Activated CD4-positive, alpha-beta T cell treated with anti-CD3 and anti-CD28 coated beads, Interleukin-2, amount 10 ng/mL, durations not matched to agents 7 days and 5 days (primary cell): ENCODE measurements at regions not wholly inside any gene's neighbourhood (a gene's known extent, or its start where the extent isn't known, plus 50 kb on each side); places are given as distances from the start of the nearest gene placed in this dataset.
"Not testable (repeated sequence)": the region's sequence is repeated elsewhere in the genome, so short reads cannot be mapped to it uniquely, and the experiment has no call there.

Experiments
- CTCF ChIA-PET: fragments of 350-600 bp; sonication (Branson Sonifier 250); formaldehyde crosslinking; loops from one replicate; lab custom pipeline; 2021; ENCODE audit warnings: antibody characterized with exemption; lab: Charles Lee
- POLR2A ChIA-PET: fragments of 350-600 bp; sonication (Branson Sonifier 250); formaldehyde crosslinking; loops from one replicate; lab custom pipeline; 2021; ENCODE audit warnings: antibody characterized with exemption; lab: Charles Lee
- DNase-seq: peaks from one replicate; pipeline ENCODE4 v3.0.0-alpha.2; 2020
- H3K27ac Mint-ChIP-seq: one replicate; pipeline ENCODE4 v1.8.0; 2021; ENCODE audit warnings: mild to moderate bottlenecking, moderate library complexity, mixed read lengths
- H3K27me3 Mint-ChIP-seq: one replicate; pipeline ENCODE4 v1.8.0; 2021; ENCODE audit warnings: mixed read lengths
- H3K36me3 Mint-ChIP-seq: one replicate; pipeline ENCODE4 v1.8.0; 2021; ENCODE audit warnings: low read depth, mixed read lengths
- H3K4me1 Mint-ChIP-seq: one replicate; pipeline ENCODE4 v1.8.0; 2021; ENCODE audit warnings: mixed read lengths
- H3K4me3 Mint-ChIP-seq: one replicate; pipeline ENCODE4 v1.8.0; 2021; ENCODE audit warnings: mild to moderate bottlenecking, moderate library complexity, mixed read lengths
- H3K9me3 Mint-ChIP-seq: one replicate; pipeline ENCODE4 v1.8.0; 2021; ENCODE audit warnings: mixed read lengths

GRCh38 chr2:67142071-67142470 lies 255.1 kb upstream of the ETAA1 start:
- Mint-ChIP-seq H3K4me1 (no peaks in the 10 kb centered on the region), H3K4me3 (no peak overlapping the region), H3K36me3 (no peaks in the 10 kb centered on the region), H3K27ac (no peak overlapping the region), H3K27me3 (no peaks in the 10 kb centered on the region), H3K9me3 (no peaks in the 10 kb centered on the region)
- ChIA-PET POLR2A (no interaction called here), CTCF (no interaction called here)
- no peak for DNase-seq

- no peaks in the 10 kb centered on the region for H3K9me3 Mint-ChIP-seq
- H3K27ac Mint-ChIP-seq, result no peak overlapping the region
- ChIA-PET POLR2A (no interaction called here), CTCF (no interaction called here)
- no peaks in the 10 kb centered on the region for H3K27me3 Mint-ChIP-seq
- H3K4me3 Mint-ChIP-seq, result no peak overlapping the region
- H3K4me1 Mint-ChIP-seq, result no peaks in the 10 kb centered on the region
- no peaks in the 10 kb centered on the region for H3K36me3 Mint-ChIP-seq
- DNase-seq, result no peak
Measured at GRCh38 chr2:67142741-67143140, 254.4 kb upstream of the ETAA1 start.

DNA sequence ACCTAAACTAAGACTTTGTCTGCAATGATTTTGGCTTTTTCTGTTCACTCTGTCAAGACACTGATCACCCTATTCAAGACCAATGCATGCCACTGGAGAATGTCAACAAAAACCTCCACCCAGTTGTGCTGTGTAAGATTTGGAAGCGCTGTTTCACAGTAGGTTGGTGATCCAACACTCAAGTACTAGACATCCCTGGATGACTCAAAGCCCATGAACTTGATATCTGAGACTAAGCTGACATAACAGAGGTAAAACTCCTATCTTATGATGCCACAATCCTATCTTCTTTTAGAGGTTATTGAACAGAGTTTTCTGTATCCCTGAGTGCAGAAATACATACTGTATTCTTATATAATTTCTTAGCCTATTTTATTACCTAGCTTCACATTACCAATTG lies 251.3 kb upstream of the ETAA1 start:
- Mint-ChIP-seq H3K36me3 (no peaks in the 10 kb centered on the region), H3K27me3 (no peaks in the 10 kb centered on the region)
- POLR2A ChIA-PET, result no interaction called here

GRCh38 chr2:67156796-67157195 lies 240.3 kb upstream of the ETAA1 start:
- Mint-ChIP-seq H3K27me3 (no peaks in the 10 kb centered on the region), H3K9me3 (peaks cover 2% of the 10 kb centered on the region), H3K36me3 (no peaks in the 10 kb centered on the region), H3K4me3 (no peak overlapping the region), H3K4me1 (no peaks in the 10 kb centered on the region), H3K27ac (no peak overlapping the region)
- no peak for DNase-seq
- POLR2A ChIA-PET, result no interaction called here
- CTCF ChIA-PET, result no interaction called here

More for the DNA sequence above, 251.3 kb upstream of the ETAA1 start:
- CTCF ChIA-PET, result no interaction called here
- Mint-ChIP-seq H3K4me1 (no peaks in the 10 kb centered on the region), H3K9me3 (no peaks in the 10 kb centered on the region), H3K27ac (no peak overlapping the region), H3K4me3 (no peak overlapping the region)
- DNase-seq, result no peak

GRCh38 chr2:67158718-67159117 lies 238.4 kb upstream of the ETAA1 start:
- no peaks in the 10 kb centered on the region for H3K27me3 Mint-ChIP-seq
- no peak overlapping the region for H3K27ac Mint-ChIP-seq
- CTCF ChIA-PET, result no interaction called here
- no peak overlapping the region for H3K4me3 Mint-ChIP-seq
- H3K4me1 Mint-ChIP-seq, result no peaks in the 10 kb centered on the region
- DNase-seq, result no peak
- H3K36me3 Mint-ChIP-seq, result no peaks in the 10 kb centered on the region
- H3K9me3 Mint-ChIP-seq, result peaks cover 2% of the 10 kb centered on the region
- POLR2A ChIA-PET, result no interaction called here

DNA sequence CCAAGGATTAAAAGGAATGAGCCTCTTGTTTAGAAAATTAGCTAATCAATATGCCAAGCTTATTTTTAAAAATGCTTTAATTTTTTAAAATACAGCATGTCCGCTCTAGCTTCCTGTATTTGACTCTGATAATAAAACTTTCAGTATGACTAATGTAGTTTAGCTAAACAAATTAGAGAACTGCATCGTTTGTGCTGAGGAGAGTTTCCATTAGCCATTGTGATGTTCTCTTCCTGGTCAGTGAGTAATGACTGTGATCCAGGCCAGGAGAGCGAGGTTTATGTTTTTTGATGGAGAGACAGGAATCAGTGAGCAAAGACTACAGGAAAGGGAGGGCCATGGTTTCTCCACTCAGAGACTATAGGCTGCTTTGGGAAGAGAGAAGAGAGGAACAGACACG lies 237.2 kb upstream of the ETAA1 start:
- ChIA-PET POLR2A (no interaction called here), CTCF (no interaction called here)
- Mint-ChIP-seq H3K27me3 (no peaks in the 10 kb centered on the region), H3K4me1 (no peaks in the 10 kb centered on the region), H3K4me3 (no peak overlapping the region), H3K36me3 (no peaks in the 10 kb centered on the region), H3K9me3 (peaks cover 2% of the 10 kb centered on the region), H3K27ac (no peak overlapping the region)
- DNase-seq, result no peak

DNA sequence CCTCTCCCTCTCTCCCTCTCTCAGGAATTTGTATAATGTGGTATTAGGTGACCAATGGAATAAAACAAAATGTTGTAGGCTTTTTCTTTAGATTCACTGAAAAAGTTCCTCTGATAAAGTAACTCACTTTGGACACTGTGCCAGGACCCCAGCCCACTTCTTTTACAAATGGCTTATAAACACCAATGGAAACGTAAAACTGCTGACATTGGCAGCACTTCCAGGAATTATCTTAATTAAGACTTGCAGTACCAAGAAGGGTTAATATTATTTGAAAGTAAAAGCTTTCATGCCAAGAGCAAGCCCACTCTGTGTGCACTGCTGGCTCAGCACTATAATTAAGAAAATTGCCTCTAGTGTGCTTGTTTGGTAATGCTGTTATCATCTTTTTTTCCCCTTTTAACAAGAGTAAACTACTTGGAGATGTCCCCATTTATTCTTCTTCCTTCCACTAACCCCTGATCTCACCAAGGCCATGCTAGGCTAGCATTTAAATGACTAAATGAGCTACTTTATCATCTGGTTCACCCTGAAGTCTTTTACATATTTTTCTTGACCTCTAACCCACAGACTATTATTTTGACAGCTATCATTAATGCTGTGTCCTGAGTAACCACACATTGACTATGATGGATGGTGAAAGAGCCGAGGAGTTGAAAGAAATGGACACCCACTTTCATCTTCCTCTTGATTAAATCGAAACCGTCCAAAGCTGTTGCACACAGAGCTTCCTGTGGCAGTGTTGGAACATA lies 232.2 kb upstream of the ETAA1 start:
- Mint-ChIP-seq H3K4me3 (no peak overlapping the region), H3K9me3 (peaks cover 2% of the 10 kb centered on the region), H3K36me3 (no peaks in the 10 kb centered on the region), H3K4me1 (no peaks in the 10 kb centered on the region), H3K27ac (no peak overlapping the region), H3K27me3 (no peaks in the 10 kb centered on the region)
- CTCF ChIA-PET, result no interaction called here
- POLR2A ChIA-PET, result no interaction called here
- DNase-seq, result no peak

GRCh38 chr2:67165523-67165990 lies 231.6 kb upstream of the ETAA1 start:
- Mint-ChIP-seq H3K36me3 (no peaks in the 10 kb centered on the region), H3K9me3 (peaks cover 2% of the 10 kb centered on the region), H3K27ac (no peak overlapping the region), H3K4me1 (no peaks in the 10 kb centered on the region), H3K4me3 (no peak overlapping the region), H3K27me3 (no peaks in the 10 kb centered on the region)
- DNase-seq, result no peak
- CTCF ChIA-PET, result no interaction called here
- POLR2A ChIA-PET, result no interaction called here

- H3K9me3 Mint-ChIP-seq, H3K4me1 Mint-ChIP-seq, H3K4me3 Mint-ChIP-seq, DNase-seq, H3K27ac Mint-ChIP-seq, H3K36me3 Mint-ChIP-seq, POLR2A ChIA-PET, CTCF ChIA-PET, H3K27me3 Mint-ChIP-seq: not testable (repeated sequence)
Measured at GRCh38 chr2:67166511-67166910, 230.6 kb upstream of the ETAA1 start.

GRCh38 chr2:67169417-67170140 lies 227.6 kb upstream of the ETAA1 start:
- H3K36me3 Mint-ChIP-seq, result no peaks in the 10 kb centered on the region
- ChIA-PET POLR2A (no interaction called here), CTCF (interaction anchor here (0.9 kb wide), 1 partner anchor 49 kb away, joined by 4 read pairs; no protein-coding TSS in a partner anchor)
- H3K4me3 Mint-ChIP-seq, result no peak overlapping the region
- H3K27ac Mint-ChIP-seq, result no peak overlapping the region
- no peaks in the 10 kb centered on the region for H3K9me3 Mint-ChIP-seq
- no peaks in the 10 kb centered on the region for H3K4me1 Mint-ChIP-seq
- no peak for DNase-seq
- no peaks in the 10 kb centered on the region for H3K27me3 Mint-ChIP-seq

DNA sequence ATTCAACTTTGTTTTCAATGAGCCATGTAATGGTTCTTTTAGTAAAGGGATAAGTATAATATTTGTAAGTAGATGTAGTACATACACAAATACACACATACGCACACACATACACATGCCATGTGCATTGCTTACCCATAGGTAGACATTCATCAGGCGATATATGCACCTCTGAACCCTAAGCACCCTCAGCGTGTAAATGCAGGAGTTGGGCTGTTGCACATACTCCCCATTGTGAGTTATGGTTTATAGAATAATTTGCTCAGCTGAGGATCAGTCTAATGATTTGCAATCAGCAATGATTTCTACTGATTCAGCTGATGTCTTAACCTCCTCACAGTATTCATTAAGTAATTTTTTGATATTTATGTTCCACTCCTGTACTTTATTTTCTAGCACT lies 217.6 kb upstream of the ETAA1 start:
- H3K9me3 Mint-ChIP-seq, result no peaks in the 10 kb centered on the region
- no peaks in the 10 kb centered on the region for H3K4me1 Mint-ChIP-seq
- H3K4me3 Mint-ChIP-seq, result no peak overlapping the region
- no peaks in the 10 kb centered on the region for H3K27me3 Mint-ChIP-seq
- ChIA-PET CTCF (no interaction called here), POLR2A (no interaction called here)
- no peak overlapping the region for H3K27ac Mint-ChIP-seq
- DNase-seq, result no peak
- no peaks in the 10 kb centered on the region for H3K36me3 Mint-ChIP-seq

- Mint-ChIP-seq H3K27me3 (no peaks in the 10 kb centered on the region), H3K4me1 (no peaks in the 10 kb centered on the region), H3K27ac (no peak overlapping the region), H3K9me3 (no peaks in the 10 kb centered on the region), H3K4me3 (no peak overlapping the region), H3K36me3 (no peaks in the 10 kb centered on the region)
- CTCF ChIA-PET, result no interaction called here
- no peak for DNase-seq
- POLR2A ChIA-PET, result no interaction called here
Measured at GRCh38 chr2:67180841-67181240, 216.3 kb upstream of the ETAA1 start.

- Mint-ChIP-seq H3K4me1 (no peaks in the 10 kb centered on the region), H3K27me3 (no peaks in the 10 kb centered on the region), H3K9me3 (peaks cover 3% of the 10 kb centered on the region), H3K36me3 (no peaks in the 10 kb centered on the region), H3K4me3 (no peak overlapping the region), H3K27ac (no peak overlapping the region)
- CTCF ChIA-PET, result no interaction called here
- POLR2A ChIA-PET, result no interaction called here
- DNase-seq, result no peak
Measured at GRCh38 chr2:67182884-67183283, 214.2 kb upstream of the ETAA1 start.
